A673 (cell line): ENCODE measurements at regions not wholly inside any gene's neighbourhood (a gene's known extent, or its start where the extent isn't known, plus 50 kb on each side); places are given as distances from the start of the nearest gene placed in this dataset.

ENCODE experiments used
- BruUV-seq: library from RNA; stranded (reverse); fragments of 400-500 nt; replicated peaks from 2 replicates; lab custom pipeline; 2021; lab: Mats Ljungman, UMichigan
- CTCF ChIA-PET: fragments of 300-600 bp; sonication (Branson Sonifier 250); formaldehyde crosslinking; loops from one replicate; lab custom pipeline; 2022; ENCODE audit warnings: antibody characterized with exemption; lab: Charles Lee
- POLR2A ChIA-PET: fragments of 300-600 bp; sonication (Branson Sonifier 250); formaldehyde crosslinking; loops from one replicate; lab custom pipeline; 2022; ENCODE audit warnings: antibody characterized with exemption; ENCODE audit not compliant: low non-redundant PET; lab: Charles Lee
- DNase-seq: peaks from one replicate; pipeline ENCODE4 v3.0.0-alpha.2; 2015; ENCODE audit warnings: low spot score
- H3K27ac ChIP-seq: fragments of 200-600 bp; sonication (generic); 2 replicates; pipeline ENCODE4 v1.5.1; 2016; ENCODE audit warnings: mixed run types, low read depth, mild to moderate bottlenecking, mixed read lengths, antibody characterized with exemption, low read length; ENCODE audit not compliant: poor library complexity, severe bottlenecking
- H3K27me3 ChIP-seq: fragments of 200-600 bp; sonication (generic); replicated peaks from 2 replicates; pipeline ENCODE4 v1.6.1; 2017; ENCODE audit warnings: mixed run types, low read depth, mild to moderate bottlenecking, mixed read lengths, antibody characterized with exemption, low read length; ENCODE audit not compliant: insufficient read depth, poor library complexity
- H3K36me3 ChIP-seq: fragments of 200-600 bp; sonication (generic); 2 replicates; pipeline ENCODE4 v1.6.1; 2016; ENCODE audit warnings: mixed run types, mild to moderate bottlenecking, mixed read lengths, antibody characterized with exemption, low read length; ENCODE audit not compliant: insufficient read depth, poor library complexity, severe bottlenecking
- H3K4me1 ChIP-seq: fragments of 200-600 bp; sonication (generic); 2 replicates; pipeline ENCODE4 v1.6.1; 2017; ENCODE audit warnings: mixed run types, mild to moderate bottlenecking, mixed read lengths, antibody characterized with exemption, low read length; ENCODE audit not compliant: insufficient read depth, poor library complexity, severe bottlenecking
- H3K4me3 ChIP-seq: fragments of 200-600 bp; sonication (generic); 2 replicates; pipeline ENCODE4 v1.5.1; 2016; ENCODE audit warnings: low read depth, mixed run types, mild to moderate bottlenecking, mixed read lengths, low read length; ENCODE audit not compliant: poor library complexity, severe bottlenecking
- H3K9me3 ChIP-seq: fragments of 200-600 bp; sonication (generic); 2 replicates; pipeline ENCODE4 v1.6.1; 2016; ENCODE audit warnings: mixed run types, low read depth, mild to moderate bottlenecking, mixed read lengths, antibody characterized with exemption, low read length; ENCODE audit not compliant: poor library complexity, severe bottlenecking
- CTCF ChIP-seq: fragments of 300-800, 200-600 bp; sonication (generic); conservative IDR thresholded peaks from 2 replicates; pipeline ENCODE4 v1.5.1; 2017; ENCODE audit warnings: low read depth, mild to moderate bottlenecking, antibody characterized with exemption, low read length, moderate library complexity, mixed read lengths
- EZH2 ChIP-seq: fragments of 200-600 bp; sonication (generic); IDR thresholded peaks from 2 replicates; pipeline ENCODE4 v1.6.1; 2017; ENCODE audit warnings: borderline replicate concordance, low read depth, mild to moderate bottlenecking, mixed read lengths, antibody characterized with exemption, low read length; ENCODE audit not compliant: poor library complexity, severe bottlenecking
- intact Hi-C: fragments of 100-400 bp; cut with micrococcal nuclease; formaldehyde crosslinking; loops from one replicate; pipeline ENCODE4 v1.10.0; 2022; ENCODE audit not compliant: unreplicated experiment

GRCh38 chr5:159510282-159510681 is 180.0 kb upstream of the IL12B start:
- intact Hi-C loops: loop anchor here (10.0 kb wide), 2 partner anchors 405 to 485 kb away; partner anchors contain the start of gene ADRA1B
- no peak for TF ChIP-seq EZH2
- no peak for TF ChIP-seq CTCF
- ChIA-PET CTCF (no interaction called here), POLR2A (no interaction called here)
- H3K27ac ChIP-seq: no peak overlapping the region
- H3K9me3 ChIP-seq: no peaks in the 10 kb centered on the region
- H3K4me1 ChIP-seq: no peaks in the 10 kb centered on the region
- no peak overlapping the region for H3K4me3 ChIP-seq
- no peak for DNase-seq
- H3K27me3 ChIP-seq: no peaks in the 10 kb centered on the region
- no peaks in the 10 kb centered on the region for H3K36me3 ChIP-seq
- no TSS peak for BruUV-seq

- Histone ChIP-seq H3K27ac (no peak overlapping the region), H3K4me3 (no peak overlapping the region), H3K9me3 (no peaks in the 10 kb centered on the region), H3K4me1 (no peaks in the 10 kb centered on the region), H3K27me3 (no peaks in the 10 kb centered on the region), H3K36me3 (no peaks in the 10 kb centered on the region)
- ChIA-PET CTCF (no interaction called here), POLR2A (no interaction called here)
- TF ChIP-seq EZH2: no peak
- no peak for TF ChIP-seq CTCF
- intact Hi-C loops: loop anchor here (10.0 kb wide), 2 partner anchors 403 to 483 kb away; partner anchors contain the start of gene ADRA1B
- BruUV-seq: no TSS peak
- DNase-seq: no peak
These were observed 181.3 kb upstream of the IL12B start for GRCh38 chr5:159511570-159511969.

GRCh38 chr5:159512064-159512463 is 181.8 kb upstream of the IL12B start:
- Histone ChIP-seq H3K27me3 (no peaks in the 10 kb centered on the region), H3K9me3 (no peaks in the 10 kb centered on the region), H3K4me1 (no peaks in the 10 kb centered on the region), H3K4me3 (no peak overlapping the region), H3K27ac (no peak overlapping the region), H3K36me3 (no peaks in the 10 kb centered on the region)
- no TSS peak for BruUV-seq
- TF ChIP-seq CTCF: no peak
- TF ChIP-seq EZH2: no peak
- ChIA-PET POLR2A (no interaction called here), CTCF (no interaction called here)
- intact Hi-C loops: loop anchor here (10.0 kb wide), 2 partner anchors 403 to 483 kb away; partner anchors contain the start of gene ADRA1B
- DNase-seq: no peak
